ENCODE measurements at regions not wholly inside any gene's neighbourhood (a gene's known extent, or its start where the extent isn't known, plus 50 kb on each side); places are given as distances from the start of the nearest gene placed in this dataset.
A peak's percentile ranks its signal among the peaks of the same experiment; 100 is the strongest.

GRCh38 chr2:136381722-136382633 is 264.0 kb upstream of the CXCR4 start:
- no peaks in the 10 kb centered on the region for H3K27me3 Mint-ChIP-seq (ENCODE audit: unreplicated experiment)
- DNase-seq (ENCODE audit: extremely low spot score, unreplicated experiment): no peak
- H3K36me3 Mint-ChIP-seq (ENCODE audit: unreplicated experiment): no peaks in the 10 kb centered on the region
- no peaks in the 10 kb centered on the region for H3K9me3 Mint-ChIP-seq (ENCODE audit: unreplicated experiment)
- H3K4me3 Mint-ChIP-seq (ENCODE audit: unreplicated experiment): no peak overlapping the region
- H3K27ac Mint-ChIP-seq (ENCODE audit: unreplicated experiment): no peak overlapping the region
- H3K4me1 Mint-ChIP-seq (ENCODE audit: unreplicated experiment): no peaks in the 10 kb centered on the region
- TF ChIP-seq, protein P1, sequence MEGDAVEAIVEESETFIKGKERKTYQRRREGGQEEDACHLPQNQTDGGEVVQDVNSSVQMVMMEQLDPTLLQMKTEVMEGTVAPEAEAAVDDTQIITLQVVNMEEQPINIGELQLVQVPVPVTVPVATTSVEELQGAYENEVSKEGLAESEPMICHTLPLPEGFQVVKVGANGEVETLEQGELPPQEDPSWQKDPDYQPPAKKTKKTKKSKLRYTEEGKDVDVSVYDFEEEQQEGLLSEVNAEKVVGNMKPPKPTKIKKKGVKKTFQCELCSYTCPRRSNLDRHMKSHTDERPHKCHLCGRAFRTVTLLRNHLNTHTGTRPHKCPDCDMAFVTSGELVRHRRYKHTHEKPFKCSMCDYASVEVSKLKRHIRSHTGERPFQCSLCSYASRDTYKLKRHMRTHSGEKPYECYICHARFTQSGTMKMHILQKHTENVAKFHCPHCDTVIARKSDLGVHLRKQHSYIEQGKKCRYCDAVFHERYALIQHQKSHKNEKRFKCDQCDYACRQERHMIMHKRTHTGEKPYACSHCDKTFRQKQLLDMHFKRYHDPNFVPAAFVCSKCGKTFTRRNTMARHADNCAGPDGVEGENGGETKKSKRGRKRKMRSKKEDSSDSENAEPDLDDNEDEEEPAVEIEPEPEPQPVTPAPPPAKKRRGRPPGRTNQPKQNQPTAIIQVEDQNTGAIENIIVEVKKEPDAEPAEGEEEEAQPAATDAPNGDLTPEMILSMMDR (IDR thresholded peaks at IDR 0.05): no peak

GRCh38 chr2:136381245-136381644 is 263.3 kb upstream of the CXCR4 start:
- TF ChIP-seq, protein P1 (IDR thresholded peaks at IDR 0.05): no peak
- H3K4me3 Mint-ChIP-seq (ENCODE audit: unreplicated experiment): no peak overlapping the region

DNA sequence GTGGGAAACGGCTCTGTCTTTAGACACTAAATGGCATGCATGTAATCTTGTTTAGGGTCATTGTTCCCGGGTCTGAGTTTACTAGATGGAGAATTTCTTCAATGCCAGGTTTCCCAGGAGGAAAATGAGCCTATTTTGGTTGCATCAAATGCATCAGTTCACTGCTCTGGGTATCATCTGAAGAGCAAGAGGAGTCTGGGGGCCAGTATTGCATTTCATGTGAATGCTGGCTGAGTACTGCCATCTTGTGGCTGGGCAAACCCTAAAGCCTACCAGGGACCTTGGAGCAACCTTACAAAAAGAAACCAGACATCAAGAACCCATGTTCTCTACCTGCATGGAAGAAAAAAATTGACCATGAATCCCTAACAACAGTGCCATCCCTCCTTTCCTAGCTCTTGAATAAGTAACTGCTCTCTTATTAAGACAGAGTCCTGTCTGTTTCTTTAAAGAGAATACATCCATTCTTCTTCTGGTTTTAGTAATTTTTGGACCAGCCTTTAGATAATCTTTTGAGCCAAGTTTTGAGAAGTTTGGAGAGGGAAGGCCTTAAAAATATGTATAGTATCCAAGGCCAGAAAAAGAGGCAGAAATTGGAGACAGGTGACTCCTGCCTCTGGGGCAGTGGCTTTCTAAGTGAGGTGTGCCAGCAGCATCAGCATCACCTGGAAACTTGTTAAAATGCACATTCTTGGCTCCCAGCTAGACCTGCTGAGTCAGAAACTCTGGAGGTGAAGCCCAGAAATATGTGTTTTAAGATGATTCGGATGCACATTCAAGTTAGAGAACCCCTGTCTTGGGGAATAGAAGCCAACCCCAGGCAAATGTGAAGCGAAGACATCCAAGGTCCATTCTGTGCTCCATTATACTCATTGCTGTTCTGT is 261.0 kb upstream of the CXCR4 start:
- H3K27ac Mint-ChIP-seq (ENCODE audit: unreplicated experiment): no peak overlapping the region
- H3K27me3 Mint-ChIP-seq (ENCODE audit: unreplicated experiment): no peaks in the 10 kb centered on the region
- H3K4me1 Mint-ChIP-seq (ENCODE audit: unreplicated experiment): no peaks in the 10 kb centered on the region
- H3K36me3 Mint-ChIP-seq (ENCODE audit: unreplicated experiment): no peaks in the 10 kb centered on the region
- no peak for DNase-seq (ENCODE audit: extremely low spot score, unreplicated experiment)
- no peak overlapping the region for H3K4me3 Mint-ChIP-seq (ENCODE audit: unreplicated experiment)
- TF ChIP-seq, protein P1 (IDR thresholded peaks at IDR 0.05): peak; percentile 45
- H3K9me3 Mint-ChIP-seq (ENCODE audit: unreplicated experiment): no peaks in the 10 kb centered on the region

More at GRCh38 chr2:136381245-136381644, 263.3 kb upstream of the CXCR4 start:
- no peaks in the 10 kb centered on the region for H3K9me3 Mint-ChIP-seq (ENCODE audit: unreplicated experiment)
- H3K27ac Mint-ChIP-seq (ENCODE audit: unreplicated experiment): no peak overlapping the region
- DNase-seq (ENCODE audit: extremely low spot score, unreplicated experiment): no peak
- H3K4me1 Mint-ChIP-seq (ENCODE audit: unreplicated experiment): no peaks in the 10 kb centered on the region
- H3K36me3 Mint-ChIP-seq (ENCODE audit: unreplicated experiment): no peaks in the 10 kb centered on the region
- H3K27me3 Mint-ChIP-seq (ENCODE audit: unreplicated experiment): no peaks in the 10 kb centered on the region

- TF ChIP-seq, protein P1 (IDR thresholded peaks at IDR 0.05): no peak
- Mint-ChIP-seq H3K4me3 (ENCODE audit: unreplicated experiment) (no peak overlapping the region), H3K27ac (ENCODE audit: unreplicated experiment) (no peak overlapping the region), H3K4me1 (ENCODE audit: unreplicated experiment) (no peaks in the 10 kb centered on the region), H3K36me3 (ENCODE audit: unreplicated experiment) (no peaks in the 10 kb centered on the region), H3K27me3 (ENCODE audit: unreplicated experiment) (no peaks in the 10 kb centered on the region), H3K9me3 (ENCODE audit: unreplicated experiment) (no peaks in the 10 kb centered on the region)
- DNase-seq (ENCODE audit: extremely low spot score, unreplicated experiment): no peak
Observed at GRCh38 chr2:136377423-136378382, 259.8 kb upstream of the CXCR4 start.
